HCT116 (cell line): ENCODE measurements at regions not wholly inside any gene's neighbourhood (a gene's known extent, or its start where the extent isn't known, plus 50 kb on each side); places are given as distances from the start of the nearest gene placed in this dataset.

Experiments used
- ATAC-seq: fragments of 200-7000 bp; cut with Tn5 transposase; 2 replicates; pipeline ENCODE4 v1.9.1; 2020; ENCODE audit warnings: mild to moderate bottlenecking, moderate library complexity
- BruUV-seq: library from RNA; stranded (reverse); fragments of 400-500 nt; replicated peaks from 2 replicates; lab custom pipeline; 2021; lab: Mats Ljungman, UMichigan
- CTCF ChIA-PET: fragments of 300-600 bp; sonication (Branson Sonifier 250); formaldehyde crosslinking; loops from one replicate; lab custom pipeline; 2021; ENCODE audit warnings: antibody characterized with exemption; lab: Charles Lee
- POLR2A ChIA-PET: fragments of 300-600, 350-600 bp; sonication (Branson Sonifier 250); formaldehyde crosslinking; loops from one replicate; lab custom pipeline; 2021; ENCODE audit warnings: antibody characterized with exemption; lab: Charles Lee
- RAD21 ChIA-PET, 2 experiments: fragments of 300-600 bp; sonication (Branson Sonifier 250); formaldehyde crosslinking; loops; one replicate each; lab custom pipeline; 2023; ENCODE audit warnings: low total read pairs in 2 of 2; ENCODE audit not compliant: uncharacterized antibody in 2 of 2, unreplicated experiment in 2 of 2, low non-redundant PET in 1 of 2; lab: Charles Lee
- DNase-seq: peaks from one replicate; pipeline ENCODE4 v3.0.0-alpha.2; 2010; ENCODE audit warnings: low read depth, low spot score
- H2AFZ ChIP-seq: fragments of 200-600 bp; shearing (Covaris generic), sonication (generic); 2 replicates; pipeline ENCODE4 v1.6.1; 2017; ENCODE audit warnings: low read depth, mixed run types, mixed read lengths, antibody characterized with exemption, low read length; ENCODE audit not compliant: poor library complexity, severe bottlenecking
- H3K27ac ChIP-seq: 2 replicates; pipeline ENCODE4 v1.5.1; 2012; ENCODE audit warnings: low read depth, low read length
- H3K27me3 ChIP-seq: fragments of 200-600 bp; sonication (generic); 2 replicates; pipeline ENCODE4 v1.6.1; 2016; ENCODE audit warnings: mixed run types, low read length, mixed read lengths; ENCODE audit not compliant: insufficient read depth
- H3K36me3 ChIP-seq, 2 experiments: fragments of 200-500 bp in 1 of 2; fragments of 200-600 bp in 1 of 2; sonication (Bioruptor generic) in 1 of 2; sonication (generic) in 1 of 2; 2 replicates each; pipeline versions ENCODE4 v1.5.1 to v1.6.1; 2014 to 2016; ENCODE audit warnings: low read length in 2 of 2, inconsistent platforms in 1 of 2, mixed read lengths in 1 of 2, mixed run types in 1 of 2; ENCODE audit not compliant: insufficient read depth in 2 of 2, control insufficient read depth in 1 of 2
- H3K4me1 ChIP-seq, 2 experiments: fragments of 200-600 bp in 1 of 2; sonication (generic) in 1 of 2; 2 replicates each; pipeline versions ENCODE4 v1.5.1 to v1.6.1; 2012 to 2017; ENCODE audit warnings: low read length in 2 of 2, inconsistent platforms in 1 of 2, mild to moderate bottlenecking in 1 of 2, mixed read lengths in 1 of 2, mixed run types in 1 of 2, moderate library complexity in 1 of 2; ENCODE audit not compliant: insufficient read depth in 2 of 2, control insufficient read depth in 1 of 2
- H3K4me2 ChIP-seq: fragments of 200-600 bp; sonication (generic); 2 replicates; pipeline ENCODE4 v1.6.1; 2017; ENCODE audit warnings: mixed run types, low read length, mixed read lengths
- H3K4me3 ChIP-seq, 2 experiments: fragments of 200-600 bp in 1 of 2; sonication (generic) in 1 of 2; replicated peaks in 1 of 2; 2 replicates each; pipeline ENCODE4 v1.5.1; 2011 to 2016; ENCODE audit warnings: low read length in 2 of 2, control low read depth in 1 of 2, low read depth in 1 of 2, mild to moderate bottlenecking in 1 of 2, mixed read lengths in 1 of 2, mixed run types in 1 of 2
- H3K79me2 ChIP-seq: fragments of 200-600 bp; sonication (generic); 2 replicates; pipeline ENCODE4 v1.6.1; 2017; ENCODE audit warnings: mild to moderate bottlenecking, mixed run types, low read length, moderate library complexity, mixed read lengths; ENCODE audit not compliant: insufficient read depth
- H3K9ac ChIP-seq: fragments of 200-600 bp; sonication (generic); 2 replicates; pipeline ENCODE4 v1.6.1; 2016; ENCODE audit warnings: low read length, mixed read lengths
- H3K9me2 ChIP-seq: fragments of 200-600 bp; sonication (generic), shearing (Covaris generic); 2 replicates; pipeline ENCODE4 v1.6.1; 2017; ENCODE audit warnings: mixed run types, mild to moderate bottlenecking, moderate library complexity; ENCODE audit not compliant: insufficient read depth
- H3K9me3 ChIP-seq, 2 experiments: fragments of 200-500 bp in 1 of 2; fragments of 200-600 bp in 1 of 2; sonication (Bioruptor generic) in 1 of 2; sonication (generic) in 1 of 2; 2 replicates each; pipeline ENCODE4 v1.6.1; 2014 to 2017; ENCODE audit warnings: low read length in 2 of 2, mixed read lengths in 2 of 2, inconsistent platforms in 1 of 2, low read depth in 1 of 2, mild to moderate bottlenecking in 1 of 2, mixed run types in 1 of 2, moderate library complexity in 1 of 2; ENCODE audit not compliant: control insufficient read depth in 1 of 2, insufficient read depth in 1 of 2
- H4K20me1 ChIP-seq: fragments of 200-600 bp; sonication (generic), shearing (Covaris generic); 2 replicates; pipeline ENCODE4 v1.6.1; 2017; ENCODE audit warnings: mixed run types, mild to moderate bottlenecking, moderate library complexity; ENCODE audit not compliant: insufficient read depth
- ATF3 ChIP-seq: IDR thresholded peaks from 2 replicates; pipeline ENCODE4 v1.6.1; 2012
- CBX3 ChIP-seq: IDR thresholded peaks from 2 replicates; pipeline ENCODE4 v1.6.1; 2012; ENCODE audit warnings: low read depth
- CEBPB ChIP-seq: IDR thresholded peaks from 2 replicates; pipeline ENCODE4 v1.6.1; 2012; ENCODE audit warnings: low read depth
- EZH2 ChIP-seq: fragments of 200-600 bp; sonication (generic); IDR thresholded peaks from 2 replicates; pipeline ENCODE4 v1.6.1; 2017; ENCODE audit warnings: antibody characterized with exemption, mixed run types
- EZH2phosphoT487 ChIP-seq: fragments of 200-600 bp; IDR thresholded peaks from 2 replicates; pipeline ENCODE4 v1.6.1; 2018; ENCODE audit warnings: antibody characterized with exemption, borderline replicate concordance
- FOSL1 ChIP-seq: IDR thresholded peaks from 2 replicates; pipeline ENCODE4 v1.6.1; 2012; ENCODE audit warnings: low read depth
- JUND ChIP-seq: IDR thresholded peaks from 2 replicates; pipeline ENCODE4 v1.6.1; 2012
- POLR2A ChIP-seq: IDR thresholded peaks from 2 replicates; pipeline ENCODE4 v1.7.0; 2011; ENCODE audit warnings: borderline replicate concordance; ENCODE audit not compliant: insufficient read depth, insufficient read length; ENCODE audit errors: extremely low read depth
- SIN3A ChIP-seq: IDR thresholded peaks from 2 replicates; pipeline ENCODE4 v1.6.1; 2012; ENCODE audit warnings: low read depth
- TCF7L2 ChIP-seq: IDR thresholded peaks from 2 replicates; pipeline ENCODE4 v1.7.0; 2011; ENCODE audit warnings: borderline replicate concordance, inconsistent platforms; ENCODE audit not compliant: insufficient read depth, insufficient read length; ENCODE audit errors: extremely low read depth
- YY1 ChIP-seq: IDR thresholded peaks from 2 replicates; pipeline ENCODE4 v1.6.1; 2011; ENCODE audit warnings: low read length, low read depth, moderate library complexity, mild to moderate bottlenecking; ENCODE audit not compliant: insufficient replicate concordance; ENCODE audit errors: extremely low read depth
- ZFX ChIP-seq: fragments of 450-650 bp; IDR thresholded peaks from 2 replicates; pipeline ENCODE4 v1.6.1; 2017
- ZNF274 ChIP-seq: fragments of 200-500 bp; sonication (Bioruptor generic); IDR thresholded peaks from 2 replicates; pipeline ENCODE4 v1.6.1; 2014; ENCODE audit warnings: mild to moderate bottlenecking, low read depth, low read length, inconsistent platforms
- intact Hi-C: fragments of 100-400 bp; cut with micrococcal nuclease; formaldehyde crosslinking; loops from 2 replicates; pipeline ENCODE4 v1.10.0; 2022
- TF ChIP-seq, protein P1 (sequence below): IDR thresholded peaks from 2 replicates; pipeline ENCODE4 v1.6.1; 2011; ENCODE audit warnings: mild to moderate bottlenecking, low read length, moderate library complexity; ENCODE audit not compliant: insufficient replicate concordance; ENCODE audit errors: extremely low read depth
- TF ChIP-seq, protein P2 (sequence below): IDR thresholded peaks from 2 replicates; pipeline ENCODE4 v1.6.1; 2012; ENCODE audit warnings: low read depth

- BruUV-seq = no TSS peak
- TF ChIP-seq ATF3 = no peak
- no peak for TF ChIP-seq ZFX
- TF ChIP-seq POLR2A = no peak
- no peak for TF ChIP-seq CBX3
- TF ChIP-seq JUND = no peak
- TF ChIP-seq ZNF274 = no peak
Observed at GRCh38 chr2:238743243-238744065, 104.4 kb upstream of the TWIST2 start.

GRCh38 chr2:238744951-238745350 is 102.9 kb upstream of the TWIST2 start:
- no peaks in the 10 kb centered on the region for H3K27me3 ChIP-seq
- H3K9me3 ChIP-seq = no peaks in the 10 kb centered on the region; a peak in 1 of 4 replicates
- DNase-seq (no peak), ATAC-seq (no peak)
- no peak overlapping the region for H2AFZ ChIP-seq
- no peak overlapping the region for H3K9ac ChIP-seq
- no peak overlapping the region for H3K4me3 ChIP-seq
- H3K9me2 ChIP-seq = no peaks in the 10 kb centered on the region
- ChIA-PET RAD21 (no interaction called here), POLR2A (no interaction called here), CTCF (no interaction called here)
- no peaks in the 10 kb centered on the region for H4K20me1 ChIP-seq
- no peaks in the 10 kb centered on the region for H3K36me3 ChIP-seq
- H3K4me1 ChIP-seq = no peaks in the 10 kb centered on the region
- H3K27ac ChIP-seq = no peak overlapping the region
- intact Hi-C loops = no loop called here
- H3K79me2 ChIP-seq = no peaks in the 10 kb centered on the region
- BruUV-seq = no TSS peak
- no peak overlapping the region for H3K4me2 ChIP-seq
- TF ChIP-seq YY1 (no peak), POLR2A (no peak), SIN3A (no peak), EZH2 (no peak), TCF7L2 (no peak), CEBPB (no peak), EZH2phosphoT487 (no peak), FOSL1 (no peak)
- TF ChIP-seq, protein P1, sequence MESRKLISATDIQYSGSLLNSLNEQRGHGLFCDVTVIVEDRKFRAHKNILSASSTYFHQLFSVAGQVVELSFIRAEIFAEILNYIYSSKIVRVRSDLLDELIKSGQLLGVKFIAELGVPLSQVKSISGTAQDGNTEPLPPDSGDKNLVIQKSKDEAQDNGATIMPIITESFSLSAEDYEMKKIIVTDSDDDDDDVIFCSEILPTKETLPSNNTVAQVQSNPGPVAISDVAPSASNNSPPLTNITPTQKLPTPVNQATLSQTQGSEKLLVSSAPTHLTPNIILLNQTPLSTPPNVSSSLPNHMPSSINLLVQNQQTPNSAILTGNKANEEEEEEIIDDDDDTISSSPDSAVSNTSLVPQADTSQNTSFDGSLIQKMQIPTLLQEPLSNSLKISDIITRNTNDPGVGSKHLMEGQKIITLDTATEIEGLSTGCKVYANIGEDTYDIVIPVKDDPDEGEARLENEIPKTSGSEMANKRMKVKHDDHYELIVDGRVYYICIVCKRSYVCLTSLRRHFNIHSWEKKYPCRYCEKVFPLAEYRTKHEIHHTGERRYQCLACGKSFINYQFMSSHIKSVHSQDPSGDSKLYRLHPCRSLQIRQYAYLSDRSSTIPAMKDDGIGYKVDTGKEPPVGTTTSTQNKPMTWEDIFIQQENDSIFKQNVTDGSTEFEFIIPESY = no peak
- TF ChIP-seq, protein P2, sequence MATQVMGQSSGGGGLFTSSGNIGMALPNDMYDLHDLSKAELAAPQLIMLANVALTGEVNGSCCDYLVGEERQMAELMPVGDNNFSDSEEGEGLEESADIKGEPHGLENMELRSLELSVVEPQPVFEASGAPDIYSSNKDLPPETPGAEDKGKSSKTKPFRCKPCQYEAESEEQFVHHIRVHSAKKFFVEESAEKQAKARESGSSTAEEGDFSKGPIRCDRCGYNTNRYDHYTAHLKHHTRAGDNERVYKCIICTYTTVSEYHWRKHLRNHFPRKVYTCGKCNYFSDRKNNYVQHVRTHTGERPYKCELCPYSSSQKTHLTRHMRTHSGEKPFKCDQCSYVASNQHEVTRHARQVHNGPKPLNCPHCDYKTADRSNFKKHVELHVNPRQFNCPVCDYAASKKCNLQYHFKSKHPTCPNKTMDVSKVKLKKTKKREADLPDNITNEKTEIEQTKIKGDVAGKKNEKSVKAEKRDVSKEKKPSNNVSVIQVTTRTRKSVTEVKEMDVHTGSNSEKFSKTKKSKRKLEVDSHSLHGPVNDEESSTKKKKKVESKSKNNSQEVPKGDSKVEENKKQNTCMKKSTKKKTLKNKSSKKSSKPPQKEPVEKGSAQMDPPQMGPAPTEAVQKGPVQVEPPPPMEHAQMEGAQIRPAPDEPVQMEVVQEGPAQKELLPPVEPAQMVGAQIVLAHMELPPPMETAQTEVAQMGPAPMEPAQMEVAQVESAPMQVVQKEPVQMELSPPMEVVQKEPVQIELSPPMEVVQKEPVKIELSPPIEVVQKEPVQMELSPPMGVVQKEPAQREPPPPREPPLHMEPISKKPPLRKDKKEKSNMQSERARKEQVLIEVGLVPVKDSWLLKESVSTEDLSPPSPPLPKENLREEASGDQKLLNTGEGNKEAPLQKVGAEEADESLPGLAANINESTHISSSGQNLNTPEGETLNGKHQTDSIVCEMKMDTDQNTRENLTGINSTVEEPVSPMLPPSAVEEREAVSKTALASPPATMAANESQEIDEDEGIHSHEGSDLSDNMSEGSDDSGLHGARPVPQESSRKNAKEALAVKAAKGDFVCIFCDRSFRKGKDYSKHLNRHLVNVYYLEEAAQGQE = no peak

More at GRCh38 chr2:238743243-238744065, 104.4 kb upstream of the TWIST2 start:
- Histone ChIP-seq H3K27ac (no peak overlapping the region), H3K9ac (no peak overlapping the region), H3K4me2 (no peak overlapping the region), H3K36me3 (no peaks in the 10 kb centered on the region), H3K79me2 (no peaks in the 10 kb centered on the region), H3K4me1 (no peaks in the 10 kb centered on the region), H3K4me3 (no peak overlapping the region), H2AFZ (no peak overlapping the region), H4K20me1 (no peaks in the 10 kb centered on the region), H3K9me3 (no peaks in the 10 kb centered on the region), H3K27me3 (no peaks in the 10 kb centered on the region), H3K9me2 (no peaks in the 10 kb centered on the region)
- DNase-seq (no peak), ATAC-seq (no peak)
- POLR2A ChIA-PET = no interaction called here
- RAD21 ChIA-PET = no interaction called here
- CTCF ChIA-PET = no interaction called here
- intact Hi-C loops = no loop called here
